IMR-90 (cell line): ENCODE measurements at regions not wholly inside any gene's neighbourhood (a gene's known extent, or its start where the extent isn't known, plus 50 kb on each side); places are given as distances from the start of the nearest gene placed in this dataset.

Experiments used
- ATAC-seq: fragments of 200-7000 bp; cut with Tn5 transposase; 2 replicates; pipeline ENCODE4 v1.9.1; 2020; ENCODE audit warnings: low read depth, mild to moderate bottlenecking, moderate library complexity
- BruUV-seq: library from RNA; stranded (reverse); fragments of 400-500 nt; replicated peaks from 2 replicates; lab custom pipeline; 2021; lab: Mats Ljungman, UMichigan
- CTCF ChIA-PET: fragments of 300-600 bp; formaldehyde crosslinking; extraction: SDS; loops from one replicate; lab custom pipeline; 2021; ENCODE audit warnings: antibody characterized with exemption; lab: Yijun Ruan, JAX
- POLR2A ChIA-PET: fragments of 300-600 bp; sonication (Branson Sonifier 250); formaldehyde crosslinking; loops from one replicate; lab custom pipeline; 2022; ENCODE audit warnings: antibody characterized with exemption; ENCODE audit not compliant: unreplicated experiment; lab: Charles Lee
- DNase-seq: peaks from one replicate; pipeline ENCODE4 v3.0.0; 2013
- H2AFZ ChIP-seq: replicated peaks from 2 replicates; pipeline ENCODE3; 2013; ENCODE audit warnings: low read length, mild to moderate bottlenecking; ENCODE audit not compliant: poor library complexity
- H2AK5ac ChIP-seq: 2 replicates; pipeline ENCODE4 v1.6.1; 2013; ENCODE audit warnings: low read depth, low read length, inconsistent platforms
- H2AK9ac ChIP-seq: replicated peaks from 2 replicates; pipeline ENCODE3; 2013; ENCODE audit warnings: mild to moderate bottlenecking, low read depth, low read length, moderate library complexity; ENCODE audit not compliant: poor library complexity
- H2BK120ac ChIP-seq: 2 replicates; pipeline ENCODE4 v1.6.1; 2013; ENCODE audit warnings: low read depth, low read length, inconsistent platforms
- H2BK15ac ChIP-seq: 3 replicates; pipeline ENCODE4 v1.6.1; 2013; ENCODE audit warnings: low read depth, low read length, inconsistent platforms
- H2BK20ac ChIP-seq: 2 replicates; pipeline ENCODE4 v1.6.1; 2013; ENCODE audit warnings: low read depth, mild to moderate bottlenecking, inconsistent platforms, low read length, moderate library complexity
- H2BK5ac ChIP-seq: 2 replicates; pipeline ENCODE4 v1.6.1; 2013; ENCODE audit warnings: mild to moderate bottlenecking, low read depth, low read length, inconsistent platforms; ENCODE audit not compliant: poor library complexity, severe bottlenecking
- H3K14ac ChIP-seq: replicated peaks from 2 replicates; pipeline ENCODE4 v1.6.1; 2013; ENCODE audit warnings: low read depth, low read length, inconsistent platforms
- H3K18ac ChIP-seq: 2 replicates; pipeline ENCODE4 v1.6.1; 2013; ENCODE audit warnings: low read depth, low read length, control low read depth
- H3K23ac ChIP-seq: 2 replicates; pipeline ENCODE4 v1.6.1; 2013; ENCODE audit warnings: low read depth, low read length, inconsistent platforms
- H3K27ac ChIP-seq: 2 replicates; pipeline ENCODE4 v1.5.1; 2013; ENCODE audit warnings: mild to moderate bottlenecking, control low read depth, low read length; ENCODE audit not compliant: insufficient read depth
- H3K27me3 ChIP-seq: 2 replicates; pipeline ENCODE4 v1.6.1; 2013; ENCODE audit warnings: low read length; ENCODE audit not compliant: control insufficient read depth, insufficient read depth
- H3K36me3 ChIP-seq: 2 replicates; pipeline ENCODE4 v1.6.1; 2013; ENCODE audit warnings: low read length, mixed read lengths; ENCODE audit not compliant: control insufficient read depth, insufficient read depth
- H3K4ac ChIP-seq: 2 replicates; pipeline ENCODE4 v1.6.1; 2013; ENCODE audit warnings: low read depth, low read length, inconsistent platforms
- H3K4me1 ChIP-seq: 2 replicates; pipeline ENCODE4 v1.6.1; 2013; ENCODE audit warnings: low read length, mixed read lengths; ENCODE audit not compliant: control insufficient read depth, insufficient read depth
- H3K4me2 ChIP-seq: 2 replicates; pipeline ENCODE4 v1.6.1; 2013; ENCODE audit warnings: low read depth, mild to moderate bottlenecking, control low read depth, low read length, moderate library complexity
- H3K4me3 ChIP-seq: 2 replicates; pipeline ENCODE4 v1.5.1; 2013; ENCODE audit warnings: low read depth, mild to moderate bottlenecking, control low read depth, low read length, moderate library complexity; ENCODE audit not compliant: insufficient read depth
- H3K56ac ChIP-seq: 2 replicates; pipeline ENCODE4 v1.6.1; 2013; ENCODE audit warnings: low read length, inconsistent platforms; ENCODE audit not compliant: insufficient read depth; ENCODE audit errors: extremely low read depth
- H3K79me1 ChIP-seq, 2 experiments: 2 replicates each; pipeline ENCODE4 v1.6.1; 2013; ENCODE audit warnings: low read length in 2 of 2, inconsistent platforms in 1 of 2, low read depth in 1 of 2
- H3K9ac ChIP-seq: 2 replicates; pipeline ENCODE4 v1.6.1; 2013; ENCODE audit warnings: low read depth, low read length, control low read depth
- H3K9me1 ChIP-seq: 2 replicates; pipeline ENCODE4 v1.6.1; 2013; ENCODE audit warnings: low read length, inconsistent platforms; ENCODE audit not compliant: insufficient read depth
- H3K9me3 ChIP-seq: 2 replicates; pipeline ENCODE4 v1.6.1; 2013; ENCODE audit warnings: low read length; ENCODE audit not compliant: control insufficient read depth, insufficient read depth
- H4K20me1 ChIP-seq: 2 replicates; pipeline ENCODE4 v1.6.1; 2013; ENCODE audit warnings: low read length, inconsistent platforms; ENCODE audit not compliant: insufficient read depth
- H4K5ac ChIP-seq: 2 replicates; pipeline ENCODE4 v1.6.1; 2013; ENCODE audit warnings: mild to moderate bottlenecking, low read depth, low read length, control low read depth
- H4K8ac ChIP-seq, 2 experiments: 2 replicates each; pipeline ENCODE4 v1.6.1; 2013; ENCODE audit warnings: low read depth in 2 of 2, low read length in 2 of 2, control low read depth in 1 of 2, inconsistent platforms in 1 of 2
- H4K91ac ChIP-seq: 2 replicates; pipeline ENCODE4 v1.6.1; 2013; ENCODE audit warnings: low read depth, low read length, inconsistent platforms; ENCODE audit not compliant: insufficient read depth
- BHLHE40 ChIP-seq: fragments of 150-350 bp; IDR thresholded peaks from 2 replicates; pipeline ENCODE4 v1.6.1; 2016; ENCODE audit warnings: mild to moderate bottlenecking, low read depth, low read length
- MAFK ChIP-seq: IDR thresholded peaks from 2 replicates; pipeline ENCODE4 v1.6.1; 2012; ENCODE audit warnings: low read depth, low read length, improper control_type of control experiment
- MAZ ChIP-seq: IDR thresholded peaks from 2 replicates; pipeline ENCODE4 v1.6.1; 2012; ENCODE audit warnings: low read depth, mild to moderate bottlenecking, low read length, improper control_type of control experiment, moderate library complexity, borderline replicate concordance
- POLR2A ChIP-seq: IDR thresholded peaks from 2 replicates; pipeline ENCODE4 v1.6.1; 2012; ENCODE audit warnings: mild to moderate bottlenecking, low read depth, low read length
- RAD21 ChIP-seq: IDR thresholded peaks from 2 replicates; pipeline ENCODE4 v1.6.1; 2012; ENCODE audit warnings: low read length, improper control_type of control experiment
- USF2 ChIP-seq: fragments of 150-350 bp; IDR thresholded peaks from 2 replicates; pipeline ENCODE4 v1.6.1; 2017; ENCODE audit warnings: mild to moderate bottlenecking, antibody characterized with exemption, low read length, low read depth
- WGBS, 2 experiments: methylation state at CpG; one replicate each; pipeline versions ENCODE4 v1.1.5 to v1.1.7; 2013; ENCODE audit warnings: missing lambda C conversion rate in 2 of 2; ENCODE audit not compliant: insufficient read length in 1 of 2; ENCODE audit errors: extremely low coverage in 2 of 2; 5-methylcytosine and 5-hydroxymethylcytosine counted together
- dilution Hi-C: fragments of 300-500 bp; cut with HindIII; formaldehyde crosslinking; loops from one replicate; pipeline ENCODE4 v1.14.3; 2018; ENCODE audit warnings: low sequenced_read_pairs; ENCODE audit not compliant: unreplicated experiment
- in situ Hi-C: fragments of 300-500 bp; cut with MboI; formaldehyde crosslinking; loops from 3 replicates; pipeline ENCODE4 v1.14.3; 2019; ENCODE audit warnings: low sequenced_read_pairs, inconsistent platforms, mixed read lengths
- intact Hi-C: fragments of 100-400 bp; cut with micrococcal nuclease; formaldehyde crosslinking; loops from 2 replicates; pipeline ENCODE4 v1.10.0; 2022

GRCh38 chr7:97495487-97495886 is 236.4 kb upstream of the TAC1 start:
- Histone ChIP-seq H2AK5ac (no peak overlapping the region), H3K4me3 (no peak overlapping the region), H4K8ac (no peak overlapping the region), H3K4me2 (no peak overlapping the region), H3K14ac (no peak overlapping the region), H3K18ac (no peak overlapping the region), H4K91ac (no peak overlapping the region), H3K4me1 (no peaks in the 10 kb centered on the region), H3K9me1 (no peaks in the 10 kb centered on the region), H4K5ac (no peak overlapping the region), H3K79me1 (no peaks in the 10 kb centered on the region), H3K27ac (no peak overlapping the region), H2AK9ac (no peak overlapping the region), H2AFZ (no peak overlapping the region), H3K27me3 (no peaks in the 10 kb centered on the region), H3K23ac (no peak overlapping the region), H3K9ac (no peak overlapping the region), H3K36me3 (no peaks in the 10 kb centered on the region), H4K20me1 (no peaks in the 10 kb centered on the region), H2BK5ac (no peak overlapping the region), H3K9me3 (peaks cover under 1% of the 10 kb centered on the region; the same call in 1 of the 2 replicates), H3K4ac (no peak overlapping the region), H2BK20ac (no peak overlapping the region), H2BK120ac (no peak overlapping the region), H3K56ac (no peak overlapping the region), H2BK15ac (no peak overlapping the region)
- no peak for ATAC-seq
- no peak for DNase-seq
- dilution Hi-C loops (no loop called here), intact Hi-C loops (no loop called here), in situ Hi-C loops (no loop called here)
- ChIA-PET CTCF (no interaction called here), POLR2A (no interaction called here)
- no peak for TF ChIP-seq MAZ
- TF ChIP-seq BHLHE40 = no peak
- TF ChIP-seq RAD21 = no peak
- no peak for TF ChIP-seq USF2
- TF ChIP-seq MAFK = no peak
- no peak for TF ChIP-seq POLR2A
- BruUV-seq = no TSS peak
- no CpG with 5 or more reads among the region's 2 CpGs for WGBS, 2 experiments
